Bronchial epithelial cell (primary cell): ENCODE measurements at regions not wholly inside any gene's neighbourhood (a gene's known extent, or its start where the extent isn't known, plus 50 kb on each side); places are given as distances from the start of the nearest gene placed in this dataset.

Source experiments
- DNase-seq: peaks from one replicate; pipeline ENCODE4 v3.0.0-alpha.2; 2010; ENCODE audit warnings: low read depth
- FAIRE-seq: peaks from 2 replicates; lab custom pipeline; 2011; peaks lifted over from hg19 to GRCh38; lab: Jason Lieb, UNC
- H3K27me3 ChIP-seq: 2 replicates; pipeline ENCODE4 v1.5.1; 2011; ENCODE audit warnings: low read length; ENCODE audit not compliant: control insufficient read depth, insufficient read depth
- H3K36me3 ChIP-seq: 2 replicates; pipeline ENCODE4 v1.5.1; 2011; ENCODE audit warnings: low read length; ENCODE audit not compliant: control insufficient read depth, insufficient read depth
- H3K4me3 ChIP-seq: 2 replicates; pipeline ENCODE4 v1.5.1; 2011; ENCODE audit warnings: mild to moderate bottlenecking, low read depth, low read length, control low read depth
- TF ChIP-seq, protein P1 (sequence below): IDR thresholded peaks from 2 replicates; pipeline ENCODE4 v1.5.1; 2011; ENCODE audit warnings: mild to moderate bottlenecking, moderate library complexity, low read length, control low read depth, inconsistent platforms; ENCODE audit not compliant: insufficient read depth, severe bottlenecking

DNA sequence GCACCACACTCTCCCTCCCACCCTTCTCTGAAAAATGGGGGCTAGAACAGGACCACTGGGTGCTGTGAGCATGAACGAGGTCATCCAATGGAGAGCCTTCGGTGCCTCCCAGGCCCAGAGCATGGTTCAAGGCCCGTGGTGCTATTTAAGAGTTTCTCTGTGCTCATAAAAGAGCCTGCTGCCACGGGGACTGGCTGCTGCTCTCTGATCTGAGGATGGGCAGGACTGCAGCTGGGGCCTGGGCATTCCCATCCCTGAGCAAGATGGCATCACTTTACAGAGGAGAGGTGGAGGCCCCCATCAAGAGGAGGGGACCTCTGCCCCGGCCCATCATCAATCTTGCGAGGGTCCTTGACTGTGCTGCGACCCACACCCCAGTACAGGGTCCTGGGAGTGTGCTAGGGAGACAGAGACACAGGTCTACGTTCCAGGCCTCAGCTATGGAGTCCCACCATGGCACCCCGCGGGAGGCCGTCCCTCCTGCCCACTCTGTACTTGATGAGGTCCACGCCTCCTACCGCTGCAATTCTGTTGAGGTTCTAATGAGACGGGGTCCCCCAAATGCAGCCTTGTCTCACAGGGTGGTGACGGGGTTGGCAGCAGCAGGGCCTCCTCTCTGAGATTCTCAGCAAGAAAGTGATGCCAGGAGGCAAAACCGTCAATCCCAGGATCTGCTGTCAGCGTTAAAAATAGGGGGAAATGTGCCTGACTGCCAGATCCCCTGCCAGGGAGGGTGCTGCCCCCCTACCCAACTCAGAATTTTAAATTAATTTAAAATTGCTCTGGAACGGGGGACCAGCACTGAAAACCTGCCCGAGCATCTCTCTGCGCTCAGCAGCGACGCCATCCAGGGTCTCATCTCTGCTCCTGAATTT, 405.4 kb downstream of the SHANK2 start:
- H3K36me3 ChIP-seq: no peaks in the 10 kb centered on the region
- FAIRE-seq (no peak), DNase-seq (no peak)
- no peaks in the 10 kb centered on the region for H3K27me3 ChIP-seq
- H3K4me3 ChIP-seq: no peak overlapping the region
- TF ChIP-seq, protein P1, sequence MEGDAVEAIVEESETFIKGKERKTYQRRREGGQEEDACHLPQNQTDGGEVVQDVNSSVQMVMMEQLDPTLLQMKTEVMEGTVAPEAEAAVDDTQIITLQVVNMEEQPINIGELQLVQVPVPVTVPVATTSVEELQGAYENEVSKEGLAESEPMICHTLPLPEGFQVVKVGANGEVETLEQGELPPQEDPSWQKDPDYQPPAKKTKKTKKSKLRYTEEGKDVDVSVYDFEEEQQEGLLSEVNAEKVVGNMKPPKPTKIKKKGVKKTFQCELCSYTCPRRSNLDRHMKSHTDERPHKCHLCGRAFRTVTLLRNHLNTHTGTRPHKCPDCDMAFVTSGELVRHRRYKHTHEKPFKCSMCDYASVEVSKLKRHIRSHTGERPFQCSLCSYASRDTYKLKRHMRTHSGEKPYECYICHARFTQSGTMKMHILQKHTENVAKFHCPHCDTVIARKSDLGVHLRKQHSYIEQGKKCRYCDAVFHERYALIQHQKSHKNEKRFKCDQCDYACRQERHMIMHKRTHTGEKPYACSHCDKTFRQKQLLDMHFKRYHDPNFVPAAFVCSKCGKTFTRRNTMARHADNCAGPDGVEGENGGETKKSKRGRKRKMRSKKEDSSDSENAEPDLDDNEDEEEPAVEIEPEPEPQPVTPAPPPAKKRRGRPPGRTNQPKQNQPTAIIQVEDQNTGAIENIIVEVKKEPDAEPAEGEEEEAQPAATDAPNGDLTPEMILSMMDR: no peak

GRCh38 chr11:70848243-70848750, 404.1 kb downstream of the SHANK2 start:
- TF ChIP-seq, protein P1: no peak
- no peak for DNase-seq
- no peak overlapping the region for H3K4me3 ChIP-seq
- FAIRE-seq: no peak
- H3K36me3 ChIP-seq: no peaks in the 10 kb centered on the region
- H3K27me3 ChIP-seq: no peaks in the 10 kb centered on the region

GRCh38 chr11:70849031-70849430, 403.3 kb downstream of the SHANK2 start:
- Histone ChIP-seq H3K36me3 (no peaks in the 10 kb centered on the region), H3K27me3 (no peaks in the 10 kb centered on the region), H3K4me3 (no peak overlapping the region)
- TF ChIP-seq, protein P1: no peak
- no peak for FAIRE-seq
- no peak for DNase-seq

- Histone ChIP-seq H3K36me3 (no peaks in the 10 kb centered on the region), H3K27me3 (no peaks in the 10 kb centered on the region), H3K4me3 (no peak overlapping the region)
- TF ChIP-seq, protein P1: no peak
- DNase-seq (no peak), FAIRE-seq (no peak)
Observed at GRCh38 chr11:70851308-70851707, 401.1 kb downstream of the SHANK2 start.

- no peaks in the 10 kb centered on the region for H3K27me3 ChIP-seq
- no peak for DNase-seq
- no peak for FAIRE-seq
- H3K36me3 ChIP-seq: no peaks in the 10 kb centered on the region
- TF ChIP-seq, protein P1: no peak
- no peak overlapping the region for H3K4me3 ChIP-seq
Observed at GRCh38 chr11:70851907-70852306, 400.5 kb downstream of the SHANK2 start.
